ENCODE measurements at regions not wholly inside any gene's neighbourhood (a gene's known extent, or its start where the extent isn't known, plus 50 kb on each side); places are given as distances from the start of the nearest gene placed in this dataset.

GRCh38 chr12:127165567-127166392, 1101.2 kb upstream of the TMEM132C start:
- H3K27ac Mint-ChIP-seq: peak overlapping the region; percentile 70; the same call in 1 of the 2 replicates
- peak overlapping the region; percentile 45 for H3K4me3 Mint-ChIP-seq
- peak; percentile 94 for ATAC-seq
- DNase-seq (ENCODE audit: low spot score): peak; percentile 45
- TF ChIP-seq, protein P1, sequence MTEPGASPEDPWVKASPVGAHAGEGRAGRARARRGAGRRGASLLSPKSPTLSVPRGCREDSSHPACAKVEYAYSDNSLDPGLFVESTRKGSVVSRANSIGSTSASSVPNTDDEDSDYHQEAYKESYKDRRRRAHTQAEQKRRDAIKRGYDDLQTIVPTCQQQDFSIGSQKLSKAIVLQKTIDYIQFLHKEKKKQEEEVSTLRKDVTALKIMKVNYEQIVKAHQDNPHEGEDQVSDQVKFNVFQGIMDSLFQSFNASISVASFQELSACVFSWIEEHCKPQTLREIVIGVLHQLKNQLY (CRISPR knock-in tag; IDR thresholded peaks at IDR 0.05): no peak
- TF ChIP-seq ZNF219 (CRISPR knock-in tag; IDR thresholded peaks at IDR 0.05; ENCODE audit: borderline replicate concordance): no peak
- no peak for TF ChIP-seq TEAD1 (CRISPR knock-in tag; IDR thresholded peaks at IDR 0.05)
- TF ChIP-seq RELA (CRISPR knock-in tag; IDR thresholded peaks at IDR 0.05; ENCODE audit: borderline replicate concordance): no peak
- TF ChIP-seq SMAD4 (CRISPR knock-in tag; IDR thresholded peaks at IDR 0.05): no peak
- TF ChIP-seq, protein P2, sequence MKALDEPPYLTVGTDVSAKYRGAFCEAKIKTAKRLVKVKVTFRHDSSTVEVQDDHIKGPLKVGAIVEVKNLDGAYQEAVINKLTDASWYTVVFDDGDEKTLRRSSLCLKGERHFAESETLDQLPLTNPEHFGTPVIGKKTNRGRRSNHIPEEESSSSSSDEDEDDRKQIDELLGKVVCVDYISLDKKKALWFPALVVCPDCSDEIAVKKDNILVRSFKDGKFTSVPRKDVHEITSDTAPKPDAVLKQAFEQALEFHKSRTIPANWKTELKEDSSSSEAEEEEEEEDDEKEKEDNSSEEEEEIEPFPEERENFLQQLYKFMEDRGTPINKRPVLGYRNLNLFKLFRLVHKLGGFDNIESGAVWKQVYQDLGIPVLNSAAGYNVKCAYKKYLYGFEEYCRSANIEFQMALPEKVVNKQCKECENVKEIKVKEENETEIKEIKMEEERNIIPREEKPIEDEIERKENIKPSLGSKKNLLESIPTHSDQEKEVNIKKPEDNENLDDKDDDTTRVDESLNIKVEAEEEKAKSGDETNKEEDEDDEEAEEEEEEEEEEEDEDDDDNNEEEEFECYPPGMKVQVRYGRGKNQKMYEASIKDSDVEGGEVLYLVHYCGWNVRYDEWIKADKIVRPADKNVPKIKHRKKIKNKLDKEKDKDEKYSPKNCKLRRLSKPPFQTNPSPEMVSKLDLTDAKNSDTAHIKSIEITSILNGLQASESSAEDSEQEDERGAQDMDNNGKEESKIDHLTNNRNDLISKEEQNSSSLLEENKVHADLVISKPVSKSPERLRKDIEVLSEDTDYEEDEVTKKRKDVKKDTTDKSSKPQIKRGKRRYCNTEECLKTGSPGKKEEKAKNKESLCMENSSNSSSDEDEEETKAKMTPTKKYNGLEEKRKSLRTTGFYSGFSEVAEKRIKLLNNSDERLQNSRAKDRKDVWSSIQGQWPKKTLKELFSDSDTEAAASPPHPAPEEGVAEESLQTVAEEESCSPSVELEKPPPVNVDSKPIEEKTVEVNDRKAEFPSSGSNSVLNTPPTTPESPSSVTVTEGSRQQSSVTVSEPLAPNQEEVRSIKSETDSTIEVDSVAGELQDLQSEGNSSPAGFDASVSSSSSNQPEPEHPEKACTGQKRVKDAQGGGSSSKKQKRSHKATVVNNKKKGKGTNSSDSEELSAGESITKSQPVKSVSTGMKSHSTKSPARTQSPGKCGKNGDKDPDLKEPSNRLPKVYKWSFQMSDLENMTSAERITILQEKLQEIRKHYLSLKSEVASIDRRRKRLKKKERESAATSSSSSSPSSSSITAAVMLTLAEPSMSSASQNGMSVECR (CRISPR knock-in tag; IDR thresholded peaks at IDR 0.05; ENCODE audit: borderline replicate concordance): no peak
- no peak for TF ChIP-seq OVOL2 (CRISPR knock-in tag; IDR thresholded peaks at IDR 0.05; ENCODE audit: borderline replicate concordance)
- TF ChIP-seq MYBL2 (CRISPR knock-in tag; IDR thresholded peaks at IDR 0.05): no peak
- H3K4me1 Mint-ChIP-seq: no peaks in the 10 kb centered on the region
- H3K27me3 Mint-ChIP-seq (ENCODE audit: low read depth): peaks cover 2% of the 10 kb centered on the region
- ChIA-PET CTCF (no interaction called here), POLR2A (no interaction called here)
- H3K9me3 Mint-ChIP-seq: peaks cover 70% of the 10 kb centered on the region
- peaks cover 68% of the 10 kb centered on the region for H3K36me3 Mint-ChIP-seq

DNA sequence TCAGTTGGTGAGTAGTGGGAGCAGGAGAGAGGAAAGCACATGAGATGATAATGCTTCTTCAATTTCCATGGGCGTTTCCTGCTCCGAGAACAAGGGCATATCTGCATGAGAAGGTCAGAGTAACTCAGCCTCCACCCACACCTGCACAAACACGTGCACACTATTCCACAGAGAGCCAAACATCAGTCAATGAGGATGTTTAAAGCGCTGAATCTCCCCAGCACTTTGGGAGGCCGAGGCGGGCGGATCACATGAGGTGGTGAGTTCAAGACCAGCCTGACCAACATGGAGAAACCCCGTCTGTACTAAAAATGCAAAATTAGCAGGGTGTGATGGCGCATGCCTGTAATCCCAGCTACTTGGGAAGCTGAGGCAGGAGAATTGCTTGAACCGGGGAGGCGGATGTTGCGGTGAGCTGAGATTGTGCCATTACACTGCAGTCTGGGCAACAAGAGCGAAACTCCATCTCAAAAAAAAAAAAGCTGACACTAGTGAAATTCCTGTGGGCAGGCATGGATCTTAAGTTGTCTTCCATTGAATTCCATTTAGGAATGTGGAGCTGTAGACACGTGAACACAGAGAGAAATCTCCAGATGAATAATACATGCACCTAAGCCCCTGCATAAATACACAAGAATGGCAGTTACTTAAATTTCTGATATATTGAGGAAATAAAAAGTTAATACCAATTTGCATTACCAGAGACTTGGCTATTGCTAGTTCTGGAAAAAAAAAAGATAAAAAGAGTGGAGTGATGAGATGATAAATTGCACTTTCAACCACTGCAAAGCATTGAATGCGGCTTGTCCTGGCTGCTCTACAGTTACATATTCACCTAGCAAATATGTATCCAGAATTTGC, 1097.4 kb upstream of the TMEM132C start:
- Mint-ChIP-seq H3K36me3 (peaks cover 70% of the 10 kb centered on the region), H3K4me1 (no peaks in the 10 kb centered on the region), H3K27ac (no peak overlapping the region), H3K27me3 (ENCODE audit: low read depth) (peaks cover 9% of the 10 kb centered on the region), H3K9me3 (peaks cover 67% of the 10 kb centered on the region), H3K4me3 (no peak overlapping the region)
- DNase-seq (ENCODE audit: low spot score) (no peak), ATAC-seq (no peak)
- CTCF ChIA-PET: no interaction called here
- no peak for TF ChIP-seq SP1 (CRISPR knock-in tag; conservative IDR thresholded peaks at IDR 0.05)
- no peak for TF ChIP-seq GRHL2 (CRISPR knock-in tag; IDR thresholded peaks at IDR 0.05; ENCODE audit: insufficient replicate concordance, severe bottlenecking)
- no peak for TF ChIP-seq FOXP1 (CRISPR knock-in tag; IDR thresholded peaks at IDR 0.05; ENCODE audit: borderline replicate concordance)
- no peak for TF ChIP-seq TP53 (CRISPR knock-in tag; IDR thresholded peaks at IDR 0.05)
- no peak for TF ChIP-seq GABPB1 (CRISPR knock-in tag; IDR thresholded peaks at IDR 0.05)
- no peak for TF ChIP-seq ZNF416 (CRISPR knock-in tag; IDR thresholded peaks at IDR 0.05)
- no peak for TF ChIP-seq SMAD3 (CRISPR knock-in tag; IDR thresholded peaks at IDR 0.05; ENCODE audit: borderline replicate concordance)
- TF ChIP-seq ZBTB21 (CRISPR knock-in tag; IDR thresholded peaks at IDR 0.05; ENCODE audit: borderline replicate concordance): no peak
- no peak for TF ChIP-seq TEAD1 (CRISPR knock-in tag; IDR thresholded peaks at IDR 0.05)
- no peak for TF ChIP-seq ZSCAN18 (CRISPR knock-in tag; IDR thresholded peaks at IDR 0.05)
- TF ChIP-seq, protein P3, sequence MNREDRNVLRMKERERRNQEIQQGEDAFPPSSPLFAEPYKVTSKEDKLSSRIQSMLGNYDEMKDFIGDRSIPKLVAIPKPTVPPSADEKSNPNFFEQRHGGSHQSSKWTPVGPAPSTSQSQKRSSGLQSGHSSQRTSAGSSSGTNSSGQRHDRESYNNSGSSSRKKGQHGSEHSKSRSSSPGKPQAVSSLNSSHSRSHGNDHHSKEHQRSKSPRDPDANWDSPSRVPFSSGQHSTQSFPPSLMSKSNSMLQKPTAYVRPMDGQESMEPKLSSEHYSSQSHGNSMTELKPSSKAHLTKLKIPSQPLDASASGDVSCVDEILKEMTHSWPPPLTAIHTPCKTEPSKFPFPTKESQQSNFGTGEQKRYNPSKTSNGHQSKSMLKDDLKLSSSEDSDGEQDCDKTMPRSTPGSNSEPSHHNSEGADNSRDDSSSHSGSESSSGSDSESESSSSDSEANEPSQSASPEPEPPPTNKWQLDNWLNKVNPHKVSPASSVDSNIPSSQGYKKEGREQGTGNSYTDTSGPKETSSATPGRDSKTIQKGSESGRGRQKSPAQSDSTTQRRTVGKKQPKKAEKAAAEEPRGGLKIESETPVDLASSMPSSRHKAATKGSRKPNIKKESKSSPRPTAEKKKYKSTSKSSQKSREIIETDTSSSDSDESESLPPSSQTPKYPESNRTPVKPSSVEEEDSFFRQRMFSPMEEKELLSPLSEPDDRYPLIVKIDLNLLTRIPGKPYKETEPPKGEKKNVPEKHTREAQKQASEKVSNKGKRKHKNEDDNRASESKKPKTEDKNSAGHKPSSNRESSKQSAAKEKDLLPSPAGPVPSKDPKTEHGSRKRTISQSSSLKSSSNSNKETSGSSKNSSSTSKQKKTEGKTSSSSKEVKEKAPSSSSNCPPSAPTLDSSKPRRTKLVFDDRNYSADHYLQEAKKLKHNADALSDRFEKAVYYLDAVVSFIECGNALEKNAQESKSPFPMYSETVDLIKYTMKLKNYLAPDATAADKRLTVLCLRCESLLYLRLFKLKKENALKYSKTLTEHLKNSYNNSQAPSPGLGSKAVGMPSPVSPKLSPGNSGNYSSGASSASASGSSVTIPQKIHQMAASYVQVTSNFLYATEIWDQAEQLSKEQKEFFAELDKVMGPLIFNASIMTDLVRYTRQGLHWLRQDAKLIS (CRISPR knock-in tag; IDR thresholded peaks at IDR 0.05; ENCODE audit: borderline replicate concordance): no peak
- POLR2A ChIA-PET: no interaction called here
